ENCODE measurements at regions not wholly inside any gene's neighbourhood (a gene's known extent, or its start where the extent isn't known, plus 50 kb on each side); places are given as distances from the start of the nearest gene placed in this dataset.

GRCh38 chr16:9425236-9425635 lies 333.8 kb downstream of the HAPSTR1 start:
- DNase-seq: no peak

DNA sequence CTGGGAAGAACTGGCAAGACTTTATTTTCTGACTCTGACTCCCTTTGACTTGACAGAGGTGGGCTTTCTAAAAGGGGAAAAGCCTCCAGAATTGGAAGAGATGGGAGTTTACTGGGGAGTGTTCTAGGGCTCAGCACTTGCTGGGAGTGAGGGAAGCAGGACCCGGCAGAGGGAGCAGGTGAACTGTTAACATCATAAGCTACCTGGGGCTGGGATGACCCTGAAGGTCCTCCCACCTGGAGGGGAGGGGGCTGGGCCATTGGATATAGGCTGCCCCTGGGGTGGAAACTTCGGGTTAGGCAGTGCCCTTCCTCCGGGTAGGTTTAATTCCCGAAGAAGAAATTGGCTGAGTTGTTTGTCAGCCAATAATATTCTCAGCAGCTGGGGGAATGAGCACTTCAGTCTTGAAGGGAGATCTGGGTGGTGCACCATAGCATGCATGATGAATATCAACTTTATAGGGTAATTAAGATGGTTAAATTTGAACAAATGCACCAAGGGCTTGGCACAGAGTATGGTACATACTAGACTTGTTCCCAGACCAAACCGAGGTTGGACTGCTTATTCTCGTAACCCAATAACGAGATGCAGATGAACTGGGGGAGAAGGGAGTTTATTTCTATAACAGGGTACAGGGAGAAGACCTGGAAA lies 337.0 kb downstream of the HAPSTR1 start:
- no peak for DNase-seq

- no peak for DNase-seq
Measured at GRCh38 chr16:9429646-9430330, 338.3 kb downstream of the HAPSTR1 start.

DNA sequence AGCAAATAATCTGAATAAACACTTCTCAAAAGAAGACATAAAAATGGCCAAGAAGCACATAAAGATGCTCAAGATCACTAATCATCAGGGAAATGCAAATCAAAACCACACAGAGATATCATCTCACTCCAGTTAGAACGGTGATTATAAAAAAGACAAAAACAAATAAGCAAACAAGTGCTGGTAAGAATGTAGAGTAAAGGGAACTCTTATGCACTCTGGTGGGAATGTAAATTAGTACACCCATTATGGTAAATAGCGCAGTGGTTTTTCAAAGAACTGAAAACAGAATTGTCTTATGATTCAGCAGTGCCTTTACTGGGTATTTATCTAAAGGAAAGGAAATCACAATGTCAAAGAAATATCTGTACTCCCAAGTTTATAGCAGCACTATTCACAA lies 343.2 kb downstream of the HAPSTR1 start:
- no peak for DNase-seq

DNA sequence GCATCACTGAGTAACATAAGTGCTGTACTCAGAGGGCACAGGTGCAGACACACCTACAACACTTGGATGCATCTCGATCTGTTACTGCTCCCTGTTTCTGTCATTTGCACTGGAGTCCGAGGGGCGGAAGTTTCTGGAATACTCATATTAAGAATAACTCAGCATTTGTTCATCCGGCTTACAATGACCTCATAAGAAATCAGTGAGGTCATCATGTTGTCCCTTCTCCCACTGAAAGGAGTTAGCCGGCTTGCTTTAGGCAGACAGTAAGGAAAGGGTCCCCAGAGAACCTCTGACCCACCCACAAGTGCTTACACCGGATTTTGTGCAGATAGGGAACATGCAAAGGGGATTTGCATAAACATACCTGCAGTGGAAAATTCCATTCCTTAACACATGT lies 344.7 kb downstream of the HAPSTR1 start:
- DNase-seq: no peak

- no peak for DNase-seq
Measured at GRCh38 chr16:9437115-9437514, 345.7 kb downstream of the HAPSTR1 start.

DNA sequence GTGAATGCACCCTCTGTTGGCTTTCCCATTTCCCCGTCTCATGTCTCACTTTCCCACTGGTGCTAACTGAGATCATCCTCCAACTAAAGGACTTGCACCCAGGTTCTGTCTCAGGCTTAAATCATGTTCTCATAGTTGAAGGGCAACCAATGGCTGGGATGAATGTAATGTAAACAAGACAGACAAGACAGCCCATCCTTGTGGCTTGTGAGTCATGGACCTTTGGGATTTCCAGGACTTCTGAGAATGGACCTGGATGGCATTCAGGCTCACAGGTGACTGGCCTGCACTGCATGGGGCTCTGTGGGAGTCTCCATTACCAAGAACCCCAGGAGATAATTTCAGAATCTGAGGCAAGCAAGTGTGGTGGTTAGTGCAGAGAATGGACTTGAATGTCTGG lies 347.5 kb downstream of the HAPSTR1 start:
- DNase-seq: no peak

GRCh38 chr16:9441012-9441411 lies 349.6 kb downstream of the HAPSTR1 start:
- DNase-seq: no peak

- DNase-seq: no peak
Measured at GRCh38 chr16:9443864-9444263, 352.4 kb downstream of the HAPSTR1 start.

DNA sequence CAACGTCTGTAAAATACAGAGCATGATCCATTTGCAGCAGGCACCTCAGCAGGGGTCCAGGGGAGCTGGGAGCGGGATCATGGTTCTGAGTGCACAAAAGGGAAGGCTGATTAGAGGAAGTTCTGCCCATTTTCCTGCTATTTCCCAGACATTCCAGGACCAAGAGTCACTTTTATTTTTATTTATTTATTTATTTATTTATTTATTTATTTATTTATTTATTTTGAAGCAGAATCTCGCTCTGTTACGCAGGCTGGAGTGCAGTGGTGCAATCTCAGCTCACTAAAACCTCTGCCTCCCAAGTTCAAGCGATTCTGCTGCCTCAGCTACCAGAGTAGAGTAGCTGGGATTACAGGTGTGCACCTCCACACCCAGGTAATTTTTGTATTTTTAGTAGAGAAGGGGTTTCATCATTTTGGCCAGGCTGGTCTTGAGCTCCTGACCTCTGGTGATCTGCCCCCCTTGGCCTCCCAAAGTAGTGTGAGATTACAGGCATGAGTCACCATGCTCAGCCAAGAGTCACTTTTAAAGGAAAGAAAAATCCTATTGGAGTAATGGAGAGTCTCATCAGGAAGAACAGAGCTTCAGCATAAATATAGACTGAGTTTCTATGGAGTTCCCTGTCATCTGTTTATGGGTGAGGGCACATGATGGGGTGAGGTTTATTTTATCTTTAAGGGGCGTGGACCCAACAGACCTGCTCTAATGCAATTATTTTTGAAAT lies 355.2 kb downstream of the HAPSTR1 start:
- no peak for DNase-seq

DNA sequence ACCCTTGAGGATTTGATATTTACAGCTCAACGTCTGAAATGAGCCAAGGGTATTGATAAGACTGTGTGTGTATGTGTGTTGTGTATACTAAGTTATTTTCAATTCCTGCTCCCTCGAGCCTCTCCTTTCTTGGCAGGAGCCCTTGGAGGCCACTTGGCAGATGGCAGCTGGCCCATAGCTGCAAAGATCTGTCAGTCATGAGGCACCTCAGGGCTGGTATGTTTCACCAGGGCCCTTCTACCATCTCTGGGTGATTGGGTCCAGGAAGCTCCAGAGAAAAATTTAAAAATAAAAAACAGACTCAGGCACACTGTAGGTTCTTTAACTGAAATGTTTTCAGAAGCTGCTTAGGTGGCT lies 355.7 kb downstream of the HAPSTR1 start:
- DNase-seq: no peak

- DNase-seq: no peak
Measured at GRCh38 chr16:9447699-9448098, 356.3 kb downstream of the HAPSTR1 start.

DNA sequence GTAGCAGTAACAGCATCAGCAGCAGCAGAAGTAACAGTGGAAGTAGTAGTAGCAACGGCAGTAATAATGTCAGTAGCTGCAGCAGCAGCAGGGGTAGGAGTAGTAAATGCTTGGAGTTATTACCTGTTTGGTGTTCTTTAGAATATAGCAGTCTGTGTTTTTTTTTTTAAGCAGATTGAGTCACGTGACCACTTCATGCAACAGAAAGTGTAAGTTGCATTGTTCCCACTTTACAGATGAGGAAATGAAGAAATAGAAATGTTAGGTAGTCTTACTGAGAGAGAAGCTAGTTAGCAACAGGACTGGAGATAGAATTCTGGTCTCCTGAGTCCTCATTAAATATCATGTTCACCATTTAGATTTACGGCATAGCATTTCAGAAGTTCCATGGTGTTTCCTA lies 358.2 kb downstream of the HAPSTR1 start:
- DNase-seq: no peak

DNA sequence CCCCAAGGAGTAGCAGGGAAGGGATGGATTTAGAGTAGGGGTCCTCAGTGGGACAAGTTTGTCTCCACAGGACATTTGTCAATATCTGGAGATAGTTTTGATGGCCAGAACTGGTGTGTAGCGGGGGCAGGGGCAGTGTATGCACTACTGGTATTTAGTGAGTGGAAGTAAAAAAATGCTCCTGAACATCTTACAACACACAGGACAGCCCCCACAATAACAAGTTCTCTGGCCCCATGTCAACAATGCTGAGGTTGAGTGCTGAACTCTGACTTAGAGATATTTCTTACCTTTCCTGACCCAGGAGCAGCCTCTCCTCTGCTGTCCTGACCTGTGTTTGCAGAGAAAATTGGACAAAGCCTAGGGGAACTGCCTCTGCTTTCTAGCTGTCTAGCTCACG lies 365.8 kb downstream of the HAPSTR1 start:
- no peak for DNase-seq

DNA sequence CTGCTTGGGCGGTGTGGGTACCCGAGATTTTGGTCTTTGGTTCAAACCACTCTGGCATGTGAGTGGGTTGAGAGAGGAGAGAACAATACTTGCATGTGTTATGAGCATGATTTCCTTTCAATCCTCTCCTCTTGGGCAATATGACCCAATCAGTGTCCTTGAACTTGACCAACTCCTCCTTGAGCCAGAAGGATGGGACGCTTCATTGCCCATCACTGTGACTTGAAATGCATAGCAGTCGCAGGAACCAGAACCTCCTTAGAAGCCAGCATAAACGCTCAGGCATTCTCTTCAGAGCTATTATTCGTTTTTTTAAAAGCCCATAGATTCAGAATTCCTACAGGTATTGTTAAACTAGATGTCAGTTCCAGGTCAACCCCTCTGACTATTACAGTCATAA lies 367.4 kb downstream of the HAPSTR1 start:
- no peak for DNase-seq

DNA sequence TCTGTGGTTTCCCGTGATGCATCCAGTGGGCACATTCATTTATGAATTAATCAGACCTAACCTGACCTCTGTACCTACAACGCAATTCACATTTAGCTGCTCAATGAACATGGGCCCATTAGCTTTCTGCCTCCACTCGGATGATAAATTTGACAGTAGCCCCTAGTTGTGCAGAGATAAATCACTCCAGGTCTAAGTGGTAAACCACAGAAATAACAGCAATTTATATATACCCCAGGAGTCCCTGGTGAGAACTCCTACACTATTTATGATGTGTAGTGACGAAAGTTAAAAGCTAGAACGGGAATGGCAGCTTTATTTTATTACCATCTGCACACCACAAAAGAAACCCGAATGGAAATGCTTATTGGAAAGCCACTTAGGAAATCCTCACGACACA lies 371.5 kb downstream of the HAPSTR1 start:
- no peak for DNase-seq

DNA sequence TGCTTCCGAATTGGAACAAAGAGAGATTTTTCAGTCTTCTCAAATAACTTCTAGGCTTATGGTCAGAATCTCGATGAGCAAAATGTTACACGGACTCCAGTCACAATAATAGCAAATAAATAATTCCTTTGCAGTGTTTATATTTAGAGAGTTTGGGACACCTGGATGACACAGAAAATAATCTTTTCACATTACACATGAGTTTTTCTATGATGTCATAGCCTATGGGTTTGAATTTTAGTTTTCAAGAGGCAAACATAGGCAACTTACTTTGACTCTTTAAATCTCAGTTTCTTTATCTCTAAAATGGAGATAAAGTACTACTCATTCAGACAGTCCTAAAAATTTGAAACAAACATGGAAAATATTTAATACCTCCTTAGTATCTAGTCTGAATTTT lies 372.0 kb downstream of the HAPSTR1 start:
- no peak for DNase-seq

GRCh38 chr16:9465161-9465560 lies 373.7 kb downstream of the HAPSTR1 start:
- DNase-seq: no peak

DNA sequence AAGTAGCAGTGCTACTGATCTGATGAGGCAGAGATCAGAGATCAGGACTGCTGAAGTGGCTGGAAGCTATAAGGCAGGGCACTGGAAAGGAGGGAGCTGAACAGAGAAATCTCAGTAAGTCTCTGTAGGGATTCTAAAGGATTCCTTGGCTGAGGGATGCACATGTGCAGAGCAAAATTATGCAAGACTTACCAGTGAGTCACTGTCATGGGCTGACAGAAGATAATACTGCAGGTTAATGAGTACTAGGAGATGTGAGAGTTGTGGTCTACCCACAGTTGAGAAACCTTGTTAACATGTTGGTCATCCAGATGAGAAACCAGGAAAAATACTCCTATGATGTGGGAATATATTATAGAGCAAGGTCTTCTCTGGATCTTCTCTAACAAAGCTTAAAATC lies 378.1 kb downstream of the HAPSTR1 start:
- no peak for DNase-seq

DNA sequence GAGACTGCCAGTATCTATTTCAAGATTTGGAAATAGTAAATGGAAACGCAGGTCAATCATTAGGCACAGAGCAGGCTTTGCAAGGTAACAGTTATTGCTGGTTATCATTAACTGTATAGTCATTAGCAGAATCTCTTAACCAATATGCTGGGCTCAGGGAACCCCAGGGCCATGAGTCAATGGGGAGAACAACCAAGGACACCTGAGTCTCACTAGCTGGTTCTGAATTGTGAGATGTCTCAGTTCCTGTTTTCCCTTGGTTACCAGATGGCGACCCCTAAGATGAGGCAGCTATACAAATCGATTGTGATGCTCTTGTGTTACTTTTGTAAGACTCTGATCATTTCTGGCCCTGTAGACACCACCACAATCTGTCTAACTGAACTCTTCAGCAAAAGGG lies 385.3 kb downstream of the HAPSTR1 start:
- DNase-seq: no peak

DNA sequence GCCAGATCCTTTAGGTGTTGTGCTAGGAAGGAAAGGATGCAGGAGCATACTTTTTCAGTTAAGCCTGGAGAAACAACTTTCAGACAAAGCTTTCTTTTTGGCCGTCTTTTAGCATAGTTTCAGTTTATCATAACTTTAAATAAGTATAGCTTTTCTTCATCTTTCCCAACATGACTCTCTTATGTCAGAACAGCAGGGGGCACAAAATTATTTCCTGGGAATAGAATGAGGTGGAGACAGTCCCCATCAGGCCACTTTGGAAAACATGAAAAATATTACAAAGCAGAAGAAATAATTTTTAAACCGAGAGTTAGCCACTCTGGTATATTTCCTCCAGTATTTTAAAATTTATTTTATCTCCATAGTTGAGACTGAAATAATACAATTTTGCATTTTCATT lies 387.6 kb downstream of the HAPSTR1 start:
- DNase-seq: no peak

DNA sequence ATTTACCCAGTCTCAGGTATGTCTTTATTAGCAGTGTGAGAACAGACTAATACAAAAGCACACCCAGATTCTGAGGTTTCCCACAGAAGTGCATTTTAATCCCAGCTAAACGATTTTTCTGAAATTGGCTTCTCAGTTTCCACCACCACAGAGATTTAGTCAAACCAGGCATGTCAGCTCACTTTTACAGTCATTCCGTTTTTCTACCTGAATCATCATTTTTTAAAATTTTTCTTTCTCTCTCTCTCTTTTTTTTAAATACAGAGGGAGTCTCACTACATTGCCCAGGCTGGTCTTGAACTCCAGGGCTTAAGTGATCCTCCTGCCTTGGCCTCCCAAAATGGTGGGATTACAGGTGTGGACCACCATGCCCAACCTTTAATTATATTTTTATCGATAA lies 389.1 kb downstream of the HAPSTR1 start:
- DNase-seq: no peak

GRCh38 chr16:9481747-9482730 lies 390.6 kb downstream of the HAPSTR1 start:
- no peak for DNase-seq

All from SHP77 (cell line).